Endothelial cell of umbilical vein (primary cell): ENCODE measurements at regions not wholly inside any gene's neighbourhood (a gene's known extent, or its start where the extent isn't known, plus 50 kb on each side); places are given as distances from the start of the nearest gene placed in this dataset.

Experiments
- BruUV-seq: library from RNA; stranded (reverse); fragments of 400-500 nt; replicated peaks from 2 replicates; lab custom pipeline; 2021; lab: Mats Ljungman, UMichigan
- CTCF ChIA-PET: fragments of 300-600, 350-600 bp; sonication (Branson Sonifier 250); formaldehyde crosslinking; loops from one replicate; lab custom pipeline; 2021; ENCODE audit warnings: antibody characterized with exemption, inconsistent platforms; lab: Charles Lee
- POLR2A ChIA-PET: fragments of 300-600, 350-600 bp; sonication (Branson Sonifier 250); formaldehyde crosslinking; loops from one replicate; lab custom pipeline; 2021; ENCODE audit warnings: antibody characterized with exemption, inconsistent platforms; lab: Charles Lee
- DNase-seq: peaks from one replicate; pipeline ENCODE4 v3.0.0-alpha.2; 2011; ENCODE audit warnings: low read depth, low spot score
- FAIRE-seq: peaks from 2 replicates; lab custom pipeline; 2011; peaks lifted over from hg19 to GRCh38; lab: Jason Lieb, UNC
- H2AFZ ChIP-seq: 2 replicates; pipeline ENCODE4 v1.6.0; 2012; ENCODE audit warnings: low read depth, low read length, control low read depth, inconsistent platforms
- H3K27ac ChIP-seq: 2 replicates; pipeline ENCODE4 v1.5.1; 2011; ENCODE audit warnings: low read depth, mild to moderate bottlenecking, control low read depth, low read length, moderate library complexity; ENCODE audit not compliant: insufficient read depth
- H3K27me3 ChIP-seq, 2 experiments: 2 replicates each; pipeline versions ENCODE4 v1.6.0 to v1.6.1; 2011; ENCODE audit warnings: low read length in 2 of 2, mixed read lengths in 1 of 2; ENCODE audit not compliant: control insufficient read depth in 2 of 2, insufficient read depth in 2 of 2
- H3K36me3 ChIP-seq, 2 experiments: 2 replicates in 1 of 2; 3 replicates in 1 of 2; pipeline ENCODE4 v1.5.1; 2011; ENCODE audit warnings: low read length in 2 of 2, mild to moderate bottlenecking in 1 of 2, moderate library complexity in 1 of 2; ENCODE audit not compliant: control insufficient read depth in 2 of 2, insufficient read depth in 2 of 2; ENCODE audit errors: extremely low read depth in 1 of 2
- H3K4me1 ChIP-seq: 3 replicates; pipeline ENCODE4 v1.5.1; 2011; ENCODE audit warnings: mild to moderate bottlenecking, low read length; ENCODE audit not compliant: control insufficient read depth, insufficient read depth; ENCODE audit errors: extremely low read depth
- H3K4me2 ChIP-seq: 2 replicates; pipeline ENCODE4 v1.6.1; 2011; ENCODE audit warnings: low read length, control low read depth, mixed read lengths; ENCODE audit not compliant: insufficient read depth
- H3K4me3 ChIP-seq, 3 experiments: fragments of 200-600 bp in 1 of 3; sonication (generic), shearing (Covaris generic) in 1 of 3; replicated peaks in 1 of 3; 2 replicates each; pipeline ENCODE4 v1.5.1; 2011 to 2016; ENCODE audit warnings: control low read depth in 3 of 3, low read length in 3 of 3, mild to moderate bottlenecking in 2 of 3, inconsistent platforms in 1 of 3, low read depth in 1 of 3, moderate library complexity in 1 of 3; ENCODE audit not compliant: insufficient read depth in 1 of 3
- H3K79me2 ChIP-seq: 2 replicates; pipeline ENCODE4 v1.6.0; 2012; ENCODE audit warnings: low read length, inconsistent platforms; ENCODE audit not compliant: control insufficient read depth, insufficient read depth
- H3K9ac ChIP-seq: replicated peaks from 2 replicates; pipeline ENCODE3; 2011; ENCODE audit warnings: low read length, control low read depth; ENCODE audit not compliant: insufficient read depth; ENCODE audit errors: extremely low read depth
- H3K9me1 ChIP-seq: replicated peaks from 3 replicates; pipeline ENCODE4 v1.6.0; 2011; ENCODE audit warnings: mild to moderate bottlenecking, low read length; ENCODE audit not compliant: control insufficient read depth, insufficient read depth; ENCODE audit errors: extremely low read depth
- H3K9me3 ChIP-seq: replicated peaks from 2 replicates; pipeline ENCODE4 v1.5.1; 2012; ENCODE audit warnings: low read length, inconsistent platforms; ENCODE audit not compliant: control insufficient read depth, insufficient read depth
- H4K20me1 ChIP-seq: replicated peaks from 2 replicates; pipeline ENCODE3; 2011; ENCODE audit warnings: mild to moderate bottlenecking, low read length; ENCODE audit not compliant: control insufficient read depth, insufficient read depth; ENCODE audit errors: extremely low read depth
- CTCF ChIP-seq, 2 donors: IDR thresholded peaks; 1 replicate in 1 of 2; 2 replicates in 1 of 2; pipeline ENCODE4 v1.5.1; 2011; ENCODE audit warnings: low read length in 2 of 2, mild to moderate bottlenecking in 2 of 2, moderate library complexity in 2 of 2, control low read depth in 1 of 2, inconsistent platforms in 1 of 2, low read depth in 1 of 2; ENCODE audit not compliant: insufficient read depth in 1 of 2; ENCODE audit errors: extremely low read depth in 1 of 2
- EZH2 ChIP-seq: IDR thresholded peaks from 2 replicates; pipeline ENCODE4 v1.6.1; 2012; ENCODE audit warnings: borderline replicate concordance, low read depth, mild to moderate bottlenecking, moderate library complexity, low read length, inconsistent platforms; ENCODE audit not compliant: severe bottlenecking
- FOS ChIP-seq: IDR thresholded peaks from 2 replicates; pipeline ENCODE4 v1.6.1; 2011; ENCODE audit warnings: mild to moderate bottlenecking, low read length, moderate library complexity, borderline replicate concordance; ENCODE audit not compliant: insufficient read depth
- GATA2 ChIP-seq: IDR thresholded peaks from 2 replicates; pipeline ENCODE4 v1.7.0; 2011; ENCODE audit warnings: low read depth, mild to moderate bottlenecking, moderate library complexity, mixed read lengths, low read length; ENCODE audit not compliant: insufficient read length, insufficient read depth
- JUN ChIP-seq: IDR thresholded peaks from 2 replicates; pipeline ENCODE4 v1.6.1; 2011; ENCODE audit warnings: borderline replicate concordance, low read depth; ENCODE audit not compliant: insufficient read length, insufficient read depth
- MAX ChIP-seq: IDR thresholded peaks from 2 replicates; pipeline ENCODE4 v1.6.1; 2011; ENCODE audit not compliant: insufficient read depth, insufficient read length
- MYC ChIP-seq: IDR thresholded peaks from one replicate; pipeline ENCODE4 v1.6.1; 2011; ENCODE audit warnings: mild to moderate bottlenecking, low read depth, low read length
- POLR2A ChIP-seq: IDR thresholded peaks from 2 replicates; pipeline ENCODE4 v1.6.1; 2012; ENCODE audit warnings: low read depth, mild to moderate bottlenecking, control low read depth, low read length
- POLR2AphosphoS5 ChIP-seq: IDR thresholded peaks from 2 replicates; pipeline ENCODE4 v1.6.1; 2012; ENCODE audit warnings: low read depth, mild to moderate bottlenecking, control low read depth, low read length, moderate library complexity; ENCODE audit not compliant: insufficient read depth
- dilution Hi-C: fragments of 300-500 bp; cut with MboI; formaldehyde crosslinking; loops from one replicate; pipeline ENCODE4 v1.15.0; 2019; ENCODE audit warnings: low sequenced_read_pairs; ENCODE audit not compliant: extremely low pct_ligation_motif_present
- intact Hi-C: fragments of 100-400 bp; cut with micrococcal nuclease; formaldehyde crosslinking; loops from one replicate; pipeline ENCODE4 v1.10.0; 2022

- no peak for FAIRE-seq
- TF ChIP-seq POLR2AphosphoS5 (no peak), MYC (no peak), FOS (no peak), JUN (no peak), POLR2A (no peak), MAX (no peak), GATA2 (no peak)
- POLR2A ChIA-PET, result no interaction called here
- BruUV-seq, result no TSS peak
- Histone ChIP-seq H3K36me3 (no peaks in the 10 kb centered on the region), H3K9me3 (no peaks in the 10 kb centered on the region), H3K79me2 (no peaks in the 10 kb centered on the region), H3K9me1 (no peaks in the 10 kb centered on the region), H3K9ac (no peak overlapping the region), H3K27me3 (no peaks in the 10 kb centered on the region), H3K4me2 (no peak overlapping the region), H2AFZ (no peak overlapping the region), H3K27ac (no peak overlapping the region), H3K4me1 (no peaks in the 10 kb centered on the region), H4K20me1 (no peaks in the 10 kb centered on the region), H3K4me3 (no peak overlapping the region)
- CTCF ChIA-PET, result no interaction called here
- intact Hi-C loops, result no loop called here
- dilution Hi-C loops, result no loop called here
- no peak for DNase-seq
These were observed 95.9 kb downstream of the XCL2 start for GRCh38 chr1:168447871-168448270.

- no TSS peak for BruUV-seq
- Histone ChIP-seq H3K27me3 (no peaks in the 10 kb centered on the region), H3K4me2 (no peak overlapping the region), H3K36me3 (no peaks in the 10 kb centered on the region), H3K79me2 (no peaks in the 10 kb centered on the region), H3K4me1 (no peaks in the 10 kb centered on the region), H3K9me1 (no peaks in the 10 kb centered on the region), H3K9me3 (no peaks in the 10 kb centered on the region), H3K4me3 (no peak overlapping the region), H2AFZ (no peak overlapping the region), H3K9ac (no peak overlapping the region), H3K27ac (no peak overlapping the region), H4K20me1 (no peaks in the 10 kb centered on the region)
- ChIA-PET CTCF (no interaction called here), POLR2A (no interaction called here)
- dilution Hi-C loops (no loop called here), intact Hi-C loops (no loop called here)
- FAIRE-seq (no peak), DNase-seq (no peak)
- TF ChIP-seq MYC (no peak), MAX (no peak), EZH2 (no peak), POLR2AphosphoS5 (no peak), GATA2 (no peak), JUN (no peak), CTCF (IDR thresholded peaks at IDR 0.05; ENCODE audit: extremely low read depth in 1 of 2, insufficient read depth in 1 of 2, low read depth in 1 of 2, low read length in 2 of 2) (no peak), POLR2A (no peak)
These were observed 97.7 kb downstream of the XCL2 start for GRCh38 chr1:168446081-168446480.
